ENCODE measurements at regions not wholly inside any gene's neighbourhood (a gene's known extent, or its start where the extent isn't known, plus 50 kb on each side); places are given as distances from the start of the nearest gene placed in this dataset.

DNA sequence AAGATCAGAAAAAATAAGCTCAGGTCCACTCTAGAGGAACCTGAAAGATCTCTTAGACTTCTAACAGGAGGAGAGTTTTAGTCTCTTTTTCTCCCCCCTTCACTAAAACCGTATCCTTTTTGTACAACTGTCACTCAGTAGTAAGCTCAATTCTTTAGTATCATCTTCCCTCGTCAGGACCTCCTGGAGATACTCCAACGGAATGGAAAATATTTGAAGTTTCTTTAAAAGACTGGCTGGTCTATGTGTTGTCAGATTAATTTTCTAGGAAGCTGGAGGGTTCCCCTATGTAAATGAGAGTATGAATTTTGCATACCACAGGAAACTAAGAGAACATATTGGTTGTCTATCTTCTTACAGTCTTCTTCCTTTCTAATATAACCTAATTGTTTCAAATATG is 747.7 kb upstream of the CBLB start:
- peak overlapping the region in 1 of 2 donors; percentile 34 for H3K27ac ChIP-seq
- ATAC-seq (ENCODE audit: insufficient number of reproducible peaks, low FRiP score, low read depth), result no peak
- no peak for TF ChIP-seq CTCF (IDR thresholded peaks at IDR 0.05)

GRCh38 chr3:106617276-106617675 is 748.5 kb upstream of the CBLB start:
- H3K4me3 ChIP-seq, result no peak overlapping the region
- no peak for ATAC-seq (ENCODE audit: insufficient number of reproducible peaks, low FRiP score, low read depth)

More for the DNA sequence above, 747.7 kb upstream of the CBLB start:
- Histone ChIP-seq H3K4me1 (ENCODE audit: control insufficient read depth in 1 of 2, low read depth in 2 of 2) (peaks cover 0 to 12% of the 10 kb centered on the region in 2 donors), H3K9me3 (no peaks in the 10 kb centered on the region), H3K4me3 (no peak overlapping the region), H3K27me3 (replicated peaks; ENCODE audit: insufficient read depth) (no peaks in the 10 kb centered on the region), H3K36me3 (no peaks in the 10 kb centered on the region)
- DNase-seq (ENCODE audit: low spot score), result no peak

DNA sequence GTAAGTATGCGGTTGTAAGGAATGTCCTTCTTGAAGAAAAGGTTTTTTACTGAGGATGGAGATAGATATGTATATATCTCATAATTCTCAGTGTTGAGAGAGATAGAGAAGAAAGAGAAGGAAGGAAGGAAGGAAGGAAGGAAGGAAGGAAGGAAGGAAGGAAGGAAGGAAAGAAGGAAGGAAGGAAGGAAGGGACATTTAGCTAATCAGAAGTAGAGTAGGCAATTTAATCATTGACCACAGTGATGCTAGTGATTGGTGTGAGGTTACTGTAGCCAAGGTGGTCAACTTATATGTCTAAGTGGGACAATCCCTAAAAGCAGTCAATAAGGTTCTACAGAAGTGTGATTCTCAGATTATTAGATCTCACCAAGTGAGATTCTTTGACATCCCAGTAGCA is 751.8 kb upstream of the CBLB start:
- Histone ChIP-seq H3K27ac (no peak overlapping the region), H3K9me3 (peaks cover 7% of the 10 kb centered on the region), H3K4me3 (no peak overlapping the region), H3K36me3 (no peaks in the 10 kb centered on the region), H3K27me3 (replicated peaks; ENCODE audit: insufficient read depth) (no peaks in the 10 kb centered on the region), H3K4me1 (ENCODE audit: control insufficient read depth in 1 of 2, low read depth in 2 of 2) (peaks cover 0 to 12% of the 10 kb centered on the region in 2 donors)
- TF ChIP-seq CTCF (IDR thresholded peaks at IDR 0.05), result no peak
- no peak for DNase-seq (ENCODE audit: low spot score)
- ATAC-seq (ENCODE audit: insufficient number of reproducible peaks, low FRiP score, low read depth), result no peak

More at GRCh38 chr3:106617276-106617675, 748.5 kb upstream of the CBLB start:
- no peaks in the 10 kb centered on the region for H3K36me3 ChIP-seq
- H3K4me1 ChIP-seq (ENCODE audit: control insufficient read depth in 1 of 2, low read depth in 2 of 2), result peaks cover 0 to 12% of the 10 kb centered on the region in 2 donors
- no peak for TF ChIP-seq CTCF (IDR thresholded peaks at IDR 0.05)
- no peaks in the 10 kb centered on the region for H3K27me3 ChIP-seq (replicated peaks; ENCODE audit: insufficient read depth)
- no peaks in the 10 kb centered on the region for H3K9me3 ChIP-seq
- H3K27ac ChIP-seq, result peak overlapping the region in 1 of 2 donors; percentile 34
- no peak for DNase-seq (ENCODE audit: low spot score)

- Histone ChIP-seq H3K4me3 (no peak overlapping the region), H3K27ac (no peak overlapping the region), H3K4me1 (ENCODE audit: control insufficient read depth in 1 of 2, low read depth in 2 of 2) (no peaks in the 10 kb centered on the region), H3K36me3 (no peaks in the 10 kb centered on the region), H3K27me3 (replicated peaks; ENCODE audit: insufficient read depth) (no peaks in the 10 kb centered on the region), H3K9me3 (peaks cover 7% of the 10 kb centered on the region)
- no peak for TF ChIP-seq CTCF (IDR thresholded peaks at IDR 0.05)
- DNase-seq (ENCODE audit: low spot score) (no peak), ATAC-seq (ENCODE audit: insufficient number of reproducible peaks, low FRiP score, low read depth) (no peak)
These were observed 753.1 kb upstream of the CCDC54 start for GRCh38 chr3:106624154-106624553.

- no peak for TF ChIP-seq CTCF (IDR thresholded peaks at IDR 0.05)
- ATAC-seq (ENCODE audit: insufficient number of reproducible peaks, low FRiP score, low read depth), result no peak
- no peak overlapping the region for H3K27ac ChIP-seq
These were observed 748.8 kb upstream of the CCDC54 start for GRCh38 chr3:106628407-106628806.

More at GRCh38 chr3:106628407-106628806, 748.8 kb upstream of the CCDC54 start:
- no peak overlapping the region for H3K4me3 ChIP-seq
- no peaks in the 10 kb centered on the region for H3K4me1 ChIP-seq (ENCODE audit: control insufficient read depth in 1 of 2, low read depth in 2 of 2)
- H3K36me3 ChIP-seq, result no peaks in the 10 kb centered on the region
- peaks cover 7% of the 10 kb centered on the region for H3K9me3 ChIP-seq
- H3K27me3 ChIP-seq (replicated peaks; ENCODE audit: insufficient read depth), result no peaks in the 10 kb centered on the region
- DNase-seq (ENCODE audit: low spot score), result no peak
